Neuronal stem cell (in vitro differentiated cells): ENCODE measurements at regions not wholly inside any gene's neighbourhood (a gene's known extent, or its start where the extent isn't known, plus 50 kb on each side); places are given as distances from the start of the nearest gene placed in this dataset.

ENCODE experiments used
- DNase-seq: peaks from one replicate; pipeline ENCODE4 v3.0.0-alpha.2; 2013; ENCODE audit warnings: low spot score
- H2AFZ ChIP-seq: one replicate; pipeline ENCODE4 v1.6.1; 2013; ENCODE audit warnings: mild to moderate bottlenecking, low read length, inconsistent platforms
- H2AK5ac ChIP-seq: 2 replicates; pipeline ENCODE4 v1.6.1; 2013; ENCODE audit warnings: low read depth, mild to moderate bottlenecking, inconsistent platforms, low read length, moderate library complexity, mixed read lengths
- H2BK120ac ChIP-seq: 2 replicates; pipeline ENCODE4 v1.6.1; 2013; ENCODE audit warnings: low read depth, mild to moderate bottlenecking, inconsistent platforms, low read length, moderate library complexity, mixed read lengths
- H2BK12ac ChIP-seq: one replicate; pipeline ENCODE4 v1.6.1; 2013; ENCODE audit warnings: low read length, inconsistent platforms
- H2BK15ac ChIP-seq: 2 replicates; pipeline ENCODE4 v1.6.1; 2013; ENCODE audit warnings: mild to moderate bottlenecking, low read length, inconsistent platforms, mixed read lengths
- H2BK5ac ChIP-seq: one replicate; pipeline ENCODE4 v1.6.1; 2013; ENCODE audit warnings: inconsistent platforms, mild to moderate bottlenecking, low read length, moderate library complexity
- H3K14ac ChIP-seq: one replicate; pipeline ENCODE4 v1.6.1; 2013; ENCODE audit warnings: low read length, inconsistent platforms
- H3K18ac ChIP-seq: 2 replicates; pipeline ENCODE4 v1.6.1; 2013; ENCODE audit warnings: low read length, inconsistent platforms
- H3K23ac ChIP-seq: 2 replicates; pipeline ENCODE4 v1.6.1; 2013; ENCODE audit warnings: low read depth, mild to moderate bottlenecking, mixed read lengths, low read length, inconsistent platforms; ENCODE audit not compliant: poor library complexity
- H3K27ac ChIP-seq: replicated peaks from 3 replicates; pipeline ENCODE4 v1.5.1; 2013; ENCODE audit warnings: low read length, inconsistent platforms
- H3K27me3 ChIP-seq, 3 experiments: 2 replicates each; pipeline ENCODE4 v1.6.1; 2013; ENCODE audit warnings: low read length in 3 of 3, mild to moderate bottlenecking in 2 of 3, inconsistent platforms in 1 of 3, low read depth in 1 of 3, mixed read lengths in 1 of 3, moderate library complexity in 1 of 3; ENCODE audit not compliant: control insufficient read depth in 3 of 3, insufficient read depth in 3 of 3
- H3K36me3 ChIP-seq, 2 donors: replicated peaks in 1 of 2; 2 replicates each; pipeline ENCODE4 v1.6.1; 2013; ENCODE audit warnings: low read length in 2 of 2; ENCODE audit not compliant: control insufficient read depth in 2 of 2, insufficient read depth in 2 of 2
- H3K4ac ChIP-seq: 2 replicates; pipeline ENCODE4 v1.6.1; 2013; ENCODE audit warnings: inconsistent platforms, mild to moderate bottlenecking, low read length, moderate library complexity
- H3K4me1 ChIP-seq, 2 donors: 1 replicate in 1 of 2; 2 replicates in 1 of 2; pipeline ENCODE4 v1.6.1; 2013; ENCODE audit warnings: low read length in 2 of 2, low read depth in 1 of 2; ENCODE audit not compliant: control insufficient read depth in 2 of 2, insufficient read depth in 1 of 2
- H3K4me2 ChIP-seq: one replicate; pipeline ENCODE4 v1.6.1; 2013; ENCODE audit warnings: mild to moderate bottlenecking, low read length, inconsistent platforms; ENCODE audit not compliant: insufficient read depth, poor library complexity, severe bottlenecking
- H3K4me3 ChIP-seq, 2 donors: 2 replicates each; pipeline ENCODE4 v1.5.1; 2013; ENCODE audit warnings: low read length in 2 of 2, mild to moderate bottlenecking in 2 of 2, inconsistent platforms in 1 of 2, moderate library complexity in 1 of 2
- H3K79me1 ChIP-seq: one replicate; pipeline ENCODE4 v1.6.1; 2013; ENCODE audit warnings: low read depth, mild to moderate bottlenecking, inconsistent platforms, low read length, moderate library complexity
- H3K9ac ChIP-seq: one replicate; pipeline ENCODE4 v1.6.1; 2013; ENCODE audit warnings: mild to moderate bottlenecking, low read depth, low read length, inconsistent platforms; ENCODE audit not compliant: poor library complexity
- H3K9me3 ChIP-seq, 2 donors: replicated peaks in 1 of 2; 2 replicates each; pipeline versions ENCODE3 to v1.6.1; 2013; ENCODE audit warnings: low read length in 2 of 2, mild to moderate bottlenecking in 2 of 2, inconsistent platforms in 1 of 2, low read depth in 1 of 2, mixed read lengths in 1 of 2, moderate library complexity in 1 of 2; ENCODE audit not compliant: control insufficient read depth in 2 of 2, insufficient read depth in 1 of 2
- H4K8ac ChIP-seq: one replicate; pipeline ENCODE4 v1.6.1; 2013; ENCODE audit warnings: low read depth, mild to moderate bottlenecking, inconsistent platforms, low read length, moderate library complexity
- H4K91ac ChIP-seq: one replicate; pipeline ENCODE4 v1.6.1; 2013; ENCODE audit warnings: low read length, low read depth, mild to moderate bottlenecking, inconsistent platforms; ENCODE audit not compliant: poor library complexity
- WGBS, 2 donors: extraction: QIAGEN DNeasy Blood & Tissue Kit; methylation state at CpG; one replicate each; pipeline ENCODE4 v1.1.7; 2013; ENCODE audit warnings: missing lambda C conversion rate in 2 of 2, mixed read lengths in 1 of 2; ENCODE audit not compliant: insufficient read length in 2 of 2, insufficient replicate concordance in 1 of 2; ENCODE audit errors: extremely low coverage in 2 of 2; 5-methylcytosine and 5-hydroxymethylcytosine counted together

- no peak overlapping the region for H3K4me2 ChIP-seq
- no peaks in the 10 kb centered on the region for H3K36me3 ChIP-seq
- WGBS, 2 donors = no CpG with 5 or more reads among the region's 6 CpGs
- DNase-seq = no peak
- no peak overlapping the region for H3K23ac ChIP-seq
- H3K4me3 ChIP-seq = no peak overlapping the region
- no peak overlapping the region for H4K91ac ChIP-seq
- H3K4ac ChIP-seq = no peak overlapping the region
- no peak overlapping the region for H2BK15ac ChIP-seq
- no peak overlapping the region for H2BK5ac ChIP-seq
- no peak overlapping the region for H4K8ac ChIP-seq
- H3K27ac ChIP-seq = no peak overlapping the region
- no peak overlapping the region for H3K18ac ChIP-seq
- H2BK12ac ChIP-seq = no peak overlapping the region
- H2AFZ ChIP-seq = peak overlapping the region; percentile 20
- H3K9ac ChIP-seq = no peak overlapping the region
- H3K27me3 ChIP-seq = no peaks in the 10 kb centered on the region
- H3K9me3 ChIP-seq = no peaks in the 10 kb centered on the region
- H3K4me1 ChIP-seq = peaks cover 0 to under 1% of the 10 kb centered on the region in 2 donors
- no peaks in the 10 kb centered on the region for H3K79me1 ChIP-seq
- H3K14ac ChIP-seq = no peak overlapping the region
- no peak overlapping the region for H2BK120ac ChIP-seq
- H2AK5ac ChIP-seq = no peak overlapping the region
Measured at GRCh38 chr5:158543539-158544387, 556.0 kb downstream of the EBF1 start.

GRCh38 chr5:158541536-158542297 lies 558.0 kb downstream of the EBF1 start:
- H4K8ac ChIP-seq = no peak overlapping the region
- no peak overlapping the region for H2BK15ac ChIP-seq
- peaks cover 0 to 5% of the 10 kb centered on the region in 2 donors for H3K4me1 ChIP-seq
- WGBS, 2 donors = no CpG with 5 or more reads among the region's 9 CpGs
- no peak overlapping the region for H3K14ac ChIP-seq
- no peaks in the 10 kb centered on the region for H3K9me3 ChIP-seq
- no peaks in the 10 kb centered on the region for H3K79me1 ChIP-seq
- DNase-seq = no peak
- H3K23ac ChIP-seq = no peak overlapping the region
- no peak overlapping the region for H2BK5ac ChIP-seq
- no peaks in the 10 kb centered on the region for H3K27me3 ChIP-seq
- H2AK5ac ChIP-seq = no peak overlapping the region
- no peak overlapping the region for H3K9ac ChIP-seq
- H4K91ac ChIP-seq = no peak overlapping the region
- no peak overlapping the region for H3K4ac ChIP-seq
- no peak overlapping the region for H3K4me3 ChIP-seq
- no peak overlapping the region for H3K4me2 ChIP-seq
- H3K36me3 ChIP-seq = no peaks in the 10 kb centered on the region
- no peak overlapping the region for H3K18ac ChIP-seq
- no peak overlapping the region for H2BK120ac ChIP-seq
- H3K27ac ChIP-seq = no peak overlapping the region
- H2BK12ac ChIP-seq = no peak overlapping the region
- H2AFZ ChIP-seq = no peak overlapping the region

GRCh38 chr5:158538506-158539074 lies 561.1 kb downstream of the EBF1 start:
- no peak overlapping the region for H3K4me2 ChIP-seq
- no peaks in the 10 kb centered on the region for H3K79me1 ChIP-seq
- peak overlapping the region; percentile 25 for H2AFZ ChIP-seq
- no peak overlapping the region for H3K9ac ChIP-seq
- H3K27ac ChIP-seq = no peak overlapping the region
- no peak for DNase-seq
- no peak overlapping the region for H4K8ac ChIP-seq
- H3K4me1 ChIP-seq = peaks cover 0 to 8% of the 10 kb centered on the region in 2 donors
- no peaks in the 10 kb centered on the region for H3K36me3 ChIP-seq
- H3K4ac ChIP-seq = no peak overlapping the region
- H2BK120ac ChIP-seq = no peak overlapping the region
- no peaks in the 10 kb centered on the region for H3K9me3 ChIP-seq
- no peak overlapping the region for H2BK5ac ChIP-seq
- H4K91ac ChIP-seq = no peak overlapping the region
- H3K4me3 ChIP-seq = no peak overlapping the region
- H3K23ac ChIP-seq = no peak overlapping the region
- H2AK5ac ChIP-seq = no peak overlapping the region
- no peak overlapping the region for H2BK15ac ChIP-seq
- H3K27me3 ChIP-seq = no peaks in the 10 kb centered on the region
- H3K14ac ChIP-seq = no peak overlapping the region
- no CpG with 5 or more reads among the region's 7 CpGs for WGBS, 2 donors
- no peak overlapping the region for H2BK12ac ChIP-seq
- no peak overlapping the region for H3K18ac ChIP-seq

- Histone ChIP-seq H2BK12ac (no peak overlapping the region), H3K9ac (no peak overlapping the region), H3K4me1 (peaks cover 0 to 8% of the 10 kb centered on the region in 2 donors), H2BK120ac (no peak overlapping the region), H3K36me3 (no peaks in the 10 kb centered on the region), H2AK5ac (no peak overlapping the region), H3K18ac (no peak overlapping the region), H3K27me3 (no peaks in the 10 kb centered on the region), H3K4me3 (no peak overlapping the region), H2BK5ac (no peak overlapping the region), H3K79me1 (no peaks in the 10 kb centered on the region), H3K4ac (no peak overlapping the region), H2BK15ac (no peak overlapping the region), H3K4me2 (no peak overlapping the region), H3K14ac (no peak overlapping the region), H4K8ac (no peak overlapping the region), H2AFZ (no peak overlapping the region), H3K23ac (no peak overlapping the region), H3K9me3 (no peaks in the 10 kb centered on the region), H4K91ac (no peak overlapping the region), H3K27ac (no peak overlapping the region)
- no peak for DNase-seq
- no CpG with 5 or more reads among the region's 2 CpGs for WGBS, 2 donors
Measured at GRCh38 chr5:158537366-158537765, 562.4 kb downstream of the EBF1 start.
